ENCODE measurements at regions not wholly inside any gene's neighbourhood (a gene's known extent, or its start where the extent isn't known, plus 50 kb on each side); places are given as distances from the start of the nearest gene placed in this dataset.

- no peaks in the 10 kb centered on the region for H3K9me3 ChIP-seq (replicated peaks; ENCODE audit: insufficient read depth, low read length)
- no peaks in the 10 kb centered on the region for H3K79me2 ChIP-seq (ENCODE audit: low read length)
- no peak for TF ChIP-seq CTCF (IDR thresholded peaks at IDR 0.05; ENCODE audit: low read length)
- no peak for TF ChIP-seq EZH2 (optimal IDR thresholded peaks at IDR 0.05; ENCODE audit: low read depth, low read length)
- TF ChIP-seq EZH2phosphoT487 (IDR thresholded peaks at IDR 0.05; ENCODE audit: low read length) = no peak
- H3K27ac ChIP-seq (ENCODE audit: low read length) = no peak overlapping the region
- no peak overlapping the region for H2AFZ ChIP-seq (ENCODE audit: low read length)
- no peaks in the 10 kb centered on the region for H3K27me3 ChIP-seq (replicated peaks; ENCODE audit: insufficient read depth, low read length)
- H3K36me3 ChIP-seq (replicated peaks; ENCODE audit: insufficient read depth, low read length) = no peaks in the 10 kb centered on the region
- no peaks in the 10 kb centered on the region for H4K20me1 ChIP-seq (ENCODE audit: insufficient read depth, low read length)
- DNase-seq = no peak
- H3K4me3 ChIP-seq (ENCODE audit: low read length) = no peak overlapping the region
- H3K9me2 ChIP-seq (replicated peaks; ENCODE audit: insufficient read depth, low read length) = no peaks in the 10 kb centered on the region
- no peaks in the 10 kb centered on the region for H3F3A ChIP-seq (ENCODE audit: insufficient read depth, low read length)
- no peak overlapping the region for H3K9ac ChIP-seq (ENCODE audit: low read length)
- H3K4me2 ChIP-seq (ENCODE audit: low read depth, low read length) = no peak overlapping the region
- no peaks in the 10 kb centered on the region for H3K4me1 ChIP-seq (ENCODE audit: low read length)
These were observed 611.0 kb downstream of the CCER1 start for GRCh38 chr12:90343966-90344365.

GRCh38 chr12:90342081-90342480 lies 612.9 kb downstream of the CCER1 start:
- no peaks in the 10 kb centered on the region for H3K4me1 ChIP-seq (ENCODE audit: low read length)
- no peaks in the 10 kb centered on the region for H3F3A ChIP-seq (ENCODE audit: insufficient read depth, low read length)
- H3K9me3 ChIP-seq (replicated peaks; ENCODE audit: insufficient read depth, low read length) = no peaks in the 10 kb centered on the region
- no peaks in the 10 kb centered on the region for H4K20me1 ChIP-seq (ENCODE audit: insufficient read depth, low read length)
- H3K27me3 ChIP-seq (replicated peaks; ENCODE audit: insufficient read depth, low read length) = no peaks in the 10 kb centered on the region
- H3K4me3 ChIP-seq (ENCODE audit: low read length) = no peak overlapping the region
- H3K4me2 ChIP-seq (ENCODE audit: low read depth, low read length) = no peak overlapping the region
- H3K9me2 ChIP-seq (replicated peaks; ENCODE audit: insufficient read depth, low read length) = no peaks in the 10 kb centered on the region
- no peak overlapping the region for H3K9ac ChIP-seq (ENCODE audit: low read length)
- H3K79me2 ChIP-seq (ENCODE audit: low read length) = no peaks in the 10 kb centered on the region
- H3K36me3 ChIP-seq (replicated peaks; ENCODE audit: insufficient read depth, low read length) = no peaks in the 10 kb centered on the region
- TF ChIP-seq EZH2phosphoT487 (IDR thresholded peaks at IDR 0.05; ENCODE audit: low read length) (no peak), CTCF (IDR thresholded peaks at IDR 0.05; ENCODE audit: low read length) (no peak), EZH2 (optimal IDR thresholded peaks at IDR 0.05; ENCODE audit: low read depth, low read length) (no peak)
- no peak overlapping the region for H3K27ac ChIP-seq (ENCODE audit: low read length)
- no peak overlapping the region for H2AFZ ChIP-seq (ENCODE audit: low read length)
- no peak for DNase-seq

GRCh38 chr12:90339837-90340236 lies 615.1 kb downstream of the CCER1 start:
- H3F3A ChIP-seq (ENCODE audit: insufficient read depth, low read length) = no peaks in the 10 kb centered on the region
- no peak overlapping the region for H3K9ac ChIP-seq (ENCODE audit: low read length)
- no peak for DNase-seq
- H4K20me1 ChIP-seq (ENCODE audit: insufficient read depth, low read length) = no peaks in the 10 kb centered on the region
- H3K27ac ChIP-seq (ENCODE audit: low read length) = no peak overlapping the region
- H3K4me1 ChIP-seq (ENCODE audit: low read length) = no peaks in the 10 kb centered on the region
- H3K36me3 ChIP-seq (replicated peaks; ENCODE audit: insufficient read depth, low read length) = no peaks in the 10 kb centered on the region
- H3K9me3 ChIP-seq (replicated peaks; ENCODE audit: insufficient read depth, low read length) = no peaks in the 10 kb centered on the region
- H3K4me2 ChIP-seq (ENCODE audit: low read depth, low read length) = no peak overlapping the region
- no peaks in the 10 kb centered on the region for H3K27me3 ChIP-seq (replicated peaks; ENCODE audit: insufficient read depth, low read length)
- no peaks in the 10 kb centered on the region for H3K9me2 ChIP-seq (replicated peaks; ENCODE audit: insufficient read depth, low read length)
- H2AFZ ChIP-seq (ENCODE audit: low read length) = no peak overlapping the region
- TF ChIP-seq EZH2phosphoT487 (IDR thresholded peaks at IDR 0.05; ENCODE audit: low read length) (no peak), CTCF (IDR thresholded peaks at IDR 0.05; ENCODE audit: low read length) (no peak), EZH2 (optimal IDR thresholded peaks at IDR 0.05; ENCODE audit: low read depth, low read length) (no peak)
- no peaks in the 10 kb centered on the region for H3K79me2 ChIP-seq (ENCODE audit: low read length)
- no peak overlapping the region for H3K4me3 ChIP-seq (ENCODE audit: low read length)
